IMR-90 (cell line): ENCODE measurements at regions not wholly inside any gene's neighbourhood (a gene's known extent, or its start where the extent isn't known, plus 50 kb on each side); places are given as distances from the start of the nearest gene placed in this dataset.

Source experiments
- ATAC-seq: fragments of 200-7000 bp; cut with Tn5 transposase; 2 replicates; pipeline ENCODE4 v1.9.1; 2020; ENCODE audit warnings: low read depth, mild to moderate bottlenecking, moderate library complexity
- BruUV-seq: library from RNA; stranded (reverse); fragments of 400-500 nt; replicated peaks from 2 replicates; lab custom pipeline; 2021; lab: Mats Ljungman, UMichigan
- CTCF ChIA-PET: fragments of 300-600 bp; formaldehyde crosslinking; extraction: SDS; loops from one replicate; lab custom pipeline; 2021; ENCODE audit warnings: antibody characterized with exemption; lab: Yijun Ruan, JAX
- POLR2A ChIA-PET: fragments of 300-600 bp; sonication (Branson Sonifier 250); formaldehyde crosslinking; loops from one replicate; lab custom pipeline; 2022; ENCODE audit warnings: antibody characterized with exemption; ENCODE audit not compliant: unreplicated experiment; lab: Charles Lee
- DNase-seq: peaks from one replicate; pipeline ENCODE4 v3.0.0; 2013
- H2AFZ ChIP-seq: replicated peaks from 2 replicates; pipeline ENCODE3; 2013; ENCODE audit warnings: low read length, mild to moderate bottlenecking; ENCODE audit not compliant: poor library complexity
- H2AK5ac ChIP-seq: 2 replicates; pipeline ENCODE4 v1.6.1; 2013; ENCODE audit warnings: low read depth, low read length, inconsistent platforms
- H2AK9ac ChIP-seq: replicated peaks from 2 replicates; pipeline ENCODE3; 2013; ENCODE audit warnings: mild to moderate bottlenecking, low read depth, low read length, moderate library complexity; ENCODE audit not compliant: poor library complexity
- H2BK120ac ChIP-seq: 2 replicates; pipeline ENCODE4 v1.6.1; 2013; ENCODE audit warnings: low read depth, low read length, inconsistent platforms
- H2BK15ac ChIP-seq: 3 replicates; pipeline ENCODE4 v1.6.1; 2013; ENCODE audit warnings: low read depth, low read length, inconsistent platforms
- H2BK20ac ChIP-seq: 2 replicates; pipeline ENCODE4 v1.6.1; 2013; ENCODE audit warnings: low read depth, mild to moderate bottlenecking, inconsistent platforms, low read length, moderate library complexity
- H2BK5ac ChIP-seq: 2 replicates; pipeline ENCODE4 v1.6.1; 2013; ENCODE audit warnings: mild to moderate bottlenecking, low read depth, low read length, inconsistent platforms; ENCODE audit not compliant: poor library complexity, severe bottlenecking
- H3K14ac ChIP-seq: replicated peaks from 2 replicates; pipeline ENCODE4 v1.6.1; 2013; ENCODE audit warnings: low read depth, low read length, inconsistent platforms
- H3K18ac ChIP-seq: 2 replicates; pipeline ENCODE4 v1.6.1; 2013; ENCODE audit warnings: low read depth, low read length, control low read depth
- H3K23ac ChIP-seq: 2 replicates; pipeline ENCODE4 v1.6.1; 2013; ENCODE audit warnings: low read depth, low read length, inconsistent platforms
- H3K27ac ChIP-seq: 2 replicates; pipeline ENCODE4 v1.5.1; 2013; ENCODE audit warnings: mild to moderate bottlenecking, control low read depth, low read length; ENCODE audit not compliant: insufficient read depth
- H3K27me3 ChIP-seq: 2 replicates; pipeline ENCODE4 v1.6.1; 2013; ENCODE audit warnings: low read length; ENCODE audit not compliant: control insufficient read depth, insufficient read depth
- H3K36me3 ChIP-seq: 2 replicates; pipeline ENCODE4 v1.6.1; 2013; ENCODE audit warnings: low read length, mixed read lengths; ENCODE audit not compliant: control insufficient read depth, insufficient read depth
- H3K4ac ChIP-seq: 2 replicates; pipeline ENCODE4 v1.6.1; 2013; ENCODE audit warnings: low read depth, low read length, inconsistent platforms
- H3K4me1 ChIP-seq: 2 replicates; pipeline ENCODE4 v1.6.1; 2013; ENCODE audit warnings: low read length, mixed read lengths; ENCODE audit not compliant: control insufficient read depth, insufficient read depth
- H3K4me2 ChIP-seq: 2 replicates; pipeline ENCODE4 v1.6.1; 2013; ENCODE audit warnings: low read depth, mild to moderate bottlenecking, control low read depth, low read length, moderate library complexity
- H3K4me3 ChIP-seq: 2 replicates; pipeline ENCODE4 v1.5.1; 2013; ENCODE audit warnings: low read depth, mild to moderate bottlenecking, control low read depth, low read length, moderate library complexity; ENCODE audit not compliant: insufficient read depth
- H3K56ac ChIP-seq: 2 replicates; pipeline ENCODE4 v1.6.1; 2013; ENCODE audit warnings: low read length, inconsistent platforms; ENCODE audit not compliant: insufficient read depth; ENCODE audit errors: extremely low read depth
- H3K79me1 ChIP-seq, 2 experiments: 2 replicates each; pipeline ENCODE4 v1.6.1; 2013; ENCODE audit warnings: low read length in 2 of 2, inconsistent platforms in 1 of 2, low read depth in 1 of 2
- H3K9ac ChIP-seq: 2 replicates; pipeline ENCODE4 v1.6.1; 2013; ENCODE audit warnings: low read depth, low read length, control low read depth
- H3K9me1 ChIP-seq: 2 replicates; pipeline ENCODE4 v1.6.1; 2013; ENCODE audit warnings: low read length, inconsistent platforms; ENCODE audit not compliant: insufficient read depth
- H3K9me3 ChIP-seq: 2 replicates; pipeline ENCODE4 v1.6.1; 2013; ENCODE audit warnings: low read length; ENCODE audit not compliant: control insufficient read depth, insufficient read depth
- H4K20me1 ChIP-seq: 2 replicates; pipeline ENCODE4 v1.6.1; 2013; ENCODE audit warnings: low read length, inconsistent platforms; ENCODE audit not compliant: insufficient read depth
- H4K5ac ChIP-seq: 2 replicates; pipeline ENCODE4 v1.6.1; 2013; ENCODE audit warnings: mild to moderate bottlenecking, low read depth, low read length, control low read depth
- H4K8ac ChIP-seq, 2 experiments: 2 replicates each; pipeline ENCODE4 v1.6.1; 2013; ENCODE audit warnings: low read depth in 2 of 2, low read length in 2 of 2, control low read depth in 1 of 2, inconsistent platforms in 1 of 2
- H4K91ac ChIP-seq: 2 replicates; pipeline ENCODE4 v1.6.1; 2013; ENCODE audit warnings: low read depth, low read length, inconsistent platforms; ENCODE audit not compliant: insufficient read depth
- ELK1 ChIP-seq: fragments of 150-350 bp; IDR thresholded peaks from 2 replicates; pipeline ENCODE4 v1.6.1; 2016; ENCODE audit warnings: low read depth, mild to moderate bottlenecking, low read length, moderate library complexity, borderline replicate concordance
- FOS ChIP-seq: fragments of 150-350 bp; IDR thresholded peaks from 2 replicates; pipeline ENCODE4 v1.6.1; 2016; ENCODE audit warnings: low read depth, low read length
- WGBS, 2 experiments: methylation state at CpG; one replicate each; pipeline versions ENCODE4 v1.1.5 to v1.1.7; 2013; ENCODE audit warnings: missing lambda C conversion rate in 2 of 2; ENCODE audit not compliant: insufficient read length in 1 of 2; ENCODE audit errors: extremely low coverage in 2 of 2; 5-methylcytosine and 5-hydroxymethylcytosine counted together
- dilution Hi-C: fragments of 300-500 bp; cut with HindIII; formaldehyde crosslinking; loops from one replicate; pipeline ENCODE4 v1.14.3; 2018; ENCODE audit warnings: low sequenced_read_pairs; ENCODE audit not compliant: unreplicated experiment
- in situ Hi-C: fragments of 300-500 bp; cut with MboI; formaldehyde crosslinking; loops from 3 replicates; pipeline ENCODE4 v1.14.3; 2019; ENCODE audit warnings: low sequenced_read_pairs, inconsistent platforms, mixed read lengths
- intact Hi-C: fragments of 100-400 bp; cut with micrococcal nuclease; formaldehyde crosslinking; loops from 2 replicates; pipeline ENCODE4 v1.10.0; 2022
- TF ChIP-seq, protein P1 (sequence below): fragments of 150-350 bp; IDR thresholded peaks from 2 replicates; pipeline ENCODE4 v1.6.1; 2017; ENCODE audit warnings: mild to moderate bottlenecking, antibody characterized with exemption, low read length, low read depth

DNA sequence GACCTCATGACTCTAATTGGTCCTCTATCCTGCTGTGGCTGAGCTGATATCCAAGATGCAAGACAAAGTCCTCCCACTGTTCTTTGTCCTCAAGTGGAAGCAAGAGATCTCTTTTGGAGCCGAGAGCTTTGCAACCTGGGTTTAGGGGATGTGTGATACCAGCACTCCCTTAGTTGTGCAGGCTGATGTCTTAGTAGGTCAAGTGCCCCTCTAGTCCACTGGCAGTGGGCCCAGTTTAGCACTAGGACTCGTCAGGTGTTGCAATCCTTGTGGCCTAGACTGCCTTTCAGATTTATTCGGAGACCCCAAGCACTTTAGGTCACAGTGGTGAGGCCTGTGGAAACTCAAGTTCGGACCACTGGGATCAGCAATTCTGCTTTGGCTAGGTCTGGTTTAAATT, 64.0 kb downstream of the GPRASP3 start:
- no peaks in the 10 kb centered on the region for H3K79me1 ChIP-seq
- H2BK5ac ChIP-seq: no peak overlapping the region
- no peak overlapping the region for H2AK9ac ChIP-seq
- no peak overlapping the region for H3K56ac ChIP-seq
- ATAC-seq (no peak), DNase-seq (no peak)
- H3K23ac ChIP-seq: no peak overlapping the region
- no peaks in the 10 kb centered on the region for H3K4me1 ChIP-seq
- H4K91ac ChIP-seq: no peak overlapping the region
- H4K5ac ChIP-seq: no peak overlapping the region
- CTCF ChIA-PET: no interaction called here
- TF ChIP-seq, protein P1, sequence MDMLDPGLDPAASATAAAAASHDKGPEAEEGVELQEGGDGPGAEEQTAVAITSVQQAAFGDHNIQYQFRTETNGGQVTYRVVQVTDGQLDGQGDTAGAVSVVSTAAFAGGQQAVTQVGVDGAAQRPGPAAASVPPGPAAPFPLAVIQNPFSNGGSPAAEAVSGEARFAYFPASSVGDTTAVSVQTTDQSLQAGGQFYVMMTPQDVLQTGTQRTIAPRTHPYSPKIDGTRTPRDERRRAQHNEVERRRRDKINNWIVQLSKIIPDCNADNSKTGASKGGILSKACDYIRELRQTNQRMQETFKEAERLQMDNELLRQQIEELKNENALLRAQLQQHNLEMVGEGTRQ: no peak
- TF ChIP-seq FOS: no peak
- TF ChIP-seq ELK1: no peak
- H3K4me3 ChIP-seq: no peak overlapping the region
- H3K14ac ChIP-seq: no peak overlapping the region
- POLR2A ChIA-PET: no interaction called here
- H3K27me3 ChIP-seq: no peaks in the 10 kb centered on the region
- no peak overlapping the region for H3K9ac ChIP-seq
- H2BK15ac ChIP-seq: no peak overlapping the region
- dilution Hi-C loops: no loop called here
- in situ Hi-C loops: no loop called here
- H3K4me2 ChIP-seq: no peak overlapping the region
- no peak overlapping the region for H3K18ac ChIP-seq
- no peak overlapping the region for H3K4ac ChIP-seq
- no peaks in the 10 kb centered on the region for H3K36me3 ChIP-seq
- H3K9me1 ChIP-seq: no peaks in the 10 kb centered on the region
- no peak overlapping the region for H2BK20ac ChIP-seq
- H4K20me1 ChIP-seq: no peaks in the 10 kb centered on the region
- no peaks in the 10 kb centered on the region for H3K9me3 ChIP-seq
- H4K8ac ChIP-seq: no peak overlapping the region
- H2AFZ ChIP-seq: no peak overlapping the region
- no peak overlapping the region for H2AK5ac ChIP-seq
- no peak overlapping the region for H3K27ac ChIP-seq
- intact Hi-C loops: no loop called here
- WGBS, 2 experiments: no CpG with 5 or more reads among the region's 4 CpGs
- no TSS peak for BruUV-seq
- H2BK120ac ChIP-seq: no peak overlapping the region
